ENCODE measurements at regions not wholly inside any gene's neighbourhood (a gene's known extent, or its start where the extent isn't known, plus 50 kb on each side); places are given as distances from the start of the nearest gene placed in this dataset.

GRCh38 chr16:85353839-85354685 is 241.8 kb upstream of the CIBAR2 start:
- CTCF ChIA-PET: interaction anchor here (0.6 to 4.4 kb wide), 7 partner anchors 9 to 1222 kb away, joined by 3 to 17 read pairs (median 4); no protein-coding TSS in a partner anchor
- no peak for TF ChIP-seq CTCF (IDR thresholded peaks at IDR 0.05; ENCODE audit: insufficient read depth, low read depth, low read length)
- peaks cover 4% of the 10 kb centered on the region for H3K36me3 ChIP-seq (ENCODE audit: control insufficient read depth, insufficient read depth, low read length)
- H3K4me3 ChIP-seq (ENCODE audit: low read depth, low read length): no peak overlapping the region
- H3K27me3 ChIP-seq (ENCODE audit: control insufficient read depth, insufficient read depth, low read length): no peaks in the 10 kb centered on the region
- DNase-seq (ENCODE audit: low read depth): no peak
- POLR2A ChIA-PET: no interaction called here

- Histone ChIP-seq H3K27me3 (ENCODE audit: control insufficient read depth, insufficient read depth, low read length) (no peaks in the 10 kb centered on the region), H3K36me3 (ENCODE audit: control insufficient read depth, insufficient read depth, low read length) (peaks cover 4% of the 10 kb centered on the region), H3K4me3 (ENCODE audit: low read depth, low read length) (no peak overlapping the region)
- peak; percentile 17 for DNase-seq (ENCODE audit: low read depth)
- no peak for TF ChIP-seq CTCF (IDR thresholded peaks at IDR 0.05; ENCODE audit: insufficient read depth, low read depth, low read length)
- CTCF ChIA-PET: interaction anchor here (1.1 to 4.4 kb wide), 3 partner anchors 12 to 35 kb away, joined by 3 to 17 read pairs (median 5); no protein-coding TSS in a partner anchor
- POLR2A ChIA-PET: no interaction called here
Observed at GRCh38 chr16:85354686-85355514, 242.6 kb upstream of the CIBAR2 start.

GRCh38 chr16:85355515-85355837 is 243.2 kb upstream of the CIBAR2 start:
- no peak for DNase-seq (ENCODE audit: low read depth)
- CTCF ChIA-PET: interaction anchor here (2.0 to 4.4 kb wide), 2 partner anchors 13 to 15 kb away, joined by 5 to 17 read pairs; no protein-coding TSS in a partner anchor
- POLR2A ChIA-PET: no interaction called here
- no peaks in the 10 kb centered on the region for H3K27me3 ChIP-seq (ENCODE audit: control insufficient read depth, insufficient read depth, low read length)
- H3K36me3 ChIP-seq (ENCODE audit: control insufficient read depth, insufficient read depth, low read length): peaks cover 4% of the 10 kb centered on the region
- H3K4me3 ChIP-seq (ENCODE audit: low read depth, low read length): no peak overlapping the region
- TF ChIP-seq CTCF (IDR thresholded peaks at IDR 0.05; ENCODE audit: insufficient read depth, low read depth, low read length): no peak

GRCh38 chr16:85356157-85356556 is 243.9 kb upstream of the CIBAR2 start:
- no peak for TF ChIP-seq CTCF (IDR thresholded peaks at IDR 0.05; ENCODE audit: insufficient read depth, low read depth, low read length)
- no peak for DNase-seq (ENCODE audit: low read depth)
- POLR2A ChIA-PET: no interaction called here
- H3K27me3 ChIP-seq (ENCODE audit: control insufficient read depth, insufficient read depth, low read length): no peaks in the 10 kb centered on the region
- H3K36me3 ChIP-seq (ENCODE audit: control insufficient read depth, insufficient read depth, low read length): peaks cover 4% of the 10 kb centered on the region
- no peak overlapping the region for H3K4me3 ChIP-seq (ENCODE audit: low read depth, low read length)
- CTCF ChIA-PET: interaction anchor here (2.0 to 4.4 kb wide), 2 partner anchors 13 to 14 kb away, joined by 5 to 17 read pairs; no protein-coding TSS in a partner anchor

- ChIA-PET POLR2A (no interaction called here), CTCF (interaction anchor here (4.4 kb wide), 1 partner anchor 13 kb away, joined by 17 read pairs; no protein-coding TSS in a partner anchor)
- no peak overlapping the region for H3K4me3 ChIP-seq (ENCODE audit: low read depth, low read length)
- no peaks in the 10 kb centered on the region for H3K27me3 ChIP-seq (ENCODE audit: control insufficient read depth, insufficient read depth, low read length)
- H3K36me3 ChIP-seq (ENCODE audit: control insufficient read depth, insufficient read depth, low read length): peaks cover 4% of the 10 kb centered on the region
- no peak for TF ChIP-seq CTCF (IDR thresholded peaks at IDR 0.05; ENCODE audit: insufficient read depth, low read depth, low read length)
- DNase-seq (ENCODE audit: low read depth): no peak
Observed at GRCh38 chr16:85357323-85357722, 245.1 kb upstream of the CIBAR2 start.

Measured in BJ (cell line).